GM21723 (cell line): ENCODE measurements at regions not wholly inside any gene's neighbourhood (a gene's known extent, or its start where the extent isn't known, plus 50 kb on each side); places are given as distances from the start of the nearest gene placed in this dataset.

Source experiments
- ATAC-seq: cut with Tn5 transposase; IDR thresholded peaks from one replicate; pipeline ENCODE4 v1.9.1; 2021; ENCODE audit warnings: mild to moderate bottlenecking, moderate library complexity; ENCODE audit not compliant: unreplicated experiment

DNA sequence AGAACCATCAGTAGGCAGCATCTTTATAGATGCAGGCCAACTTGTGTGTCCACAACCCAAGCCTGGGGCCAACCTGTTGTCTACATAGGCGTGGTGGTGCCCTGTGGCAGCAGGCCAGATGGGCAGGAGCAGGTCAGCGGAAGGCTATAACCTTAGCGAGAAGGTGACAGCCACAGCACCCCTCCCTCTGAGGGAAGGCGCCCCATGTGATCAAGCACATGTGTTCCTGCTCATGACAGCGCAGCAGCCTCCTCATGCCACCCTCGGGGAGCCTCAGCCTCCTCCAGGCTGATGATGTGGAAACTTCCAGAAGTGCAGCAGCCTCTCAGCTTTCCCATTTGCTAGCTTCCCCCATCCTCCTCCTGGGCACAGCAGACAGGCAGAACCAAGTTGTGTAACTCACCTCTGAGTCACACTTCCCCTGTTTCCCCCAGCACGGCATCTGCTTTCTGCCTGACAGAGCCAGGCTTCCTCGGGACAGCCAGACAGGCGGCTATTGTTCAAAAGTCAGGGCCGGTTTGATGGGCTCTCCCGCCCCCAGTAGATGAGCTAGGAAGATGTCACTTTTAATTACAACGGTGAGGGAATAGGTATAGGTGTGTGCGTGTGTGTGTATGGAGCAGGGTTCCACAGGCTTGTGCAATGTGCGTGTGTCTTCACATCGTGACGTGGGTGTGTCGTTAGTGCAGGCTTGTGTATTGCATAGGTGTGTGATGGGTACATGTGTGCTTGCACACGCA is 312.0 kb upstream of the ZMIZ1 start:
- ATAC-seq: no peak

DNA sequence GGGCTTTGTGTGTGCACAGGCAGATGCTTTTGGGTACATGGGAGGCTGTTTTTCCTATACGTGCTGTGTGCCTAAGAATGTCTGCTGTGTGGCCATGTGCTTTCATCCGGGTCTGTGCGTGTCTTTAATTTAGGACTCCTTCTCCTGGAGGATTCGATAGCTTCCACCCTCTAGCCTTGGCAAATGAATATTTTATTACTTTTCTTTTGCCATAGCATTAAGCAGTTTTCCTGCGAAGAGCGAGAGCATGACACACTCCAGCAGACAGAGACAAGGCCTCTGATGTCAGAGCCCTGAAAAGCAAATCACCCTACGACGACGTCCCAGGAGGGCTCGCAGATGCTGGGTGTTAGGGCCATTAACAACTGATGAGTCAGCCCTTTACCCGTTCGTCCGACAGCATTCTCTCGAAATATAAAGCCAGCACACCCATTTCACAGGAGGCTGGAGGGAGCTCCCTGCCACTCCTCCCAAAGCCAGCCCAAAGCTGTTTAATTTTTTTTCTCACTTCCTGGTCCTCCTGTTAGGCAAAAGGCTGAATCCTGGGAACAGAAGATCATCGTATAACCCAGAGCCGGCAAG is 311.3 kb upstream of the ZMIZ1 start:
- ATAC-seq: no peak

- ATAC-seq: no peak
Measured at GRCh38 chr10:78758176-78758575, 310.6 kb upstream of the ZMIZ1 start.

DNA sequence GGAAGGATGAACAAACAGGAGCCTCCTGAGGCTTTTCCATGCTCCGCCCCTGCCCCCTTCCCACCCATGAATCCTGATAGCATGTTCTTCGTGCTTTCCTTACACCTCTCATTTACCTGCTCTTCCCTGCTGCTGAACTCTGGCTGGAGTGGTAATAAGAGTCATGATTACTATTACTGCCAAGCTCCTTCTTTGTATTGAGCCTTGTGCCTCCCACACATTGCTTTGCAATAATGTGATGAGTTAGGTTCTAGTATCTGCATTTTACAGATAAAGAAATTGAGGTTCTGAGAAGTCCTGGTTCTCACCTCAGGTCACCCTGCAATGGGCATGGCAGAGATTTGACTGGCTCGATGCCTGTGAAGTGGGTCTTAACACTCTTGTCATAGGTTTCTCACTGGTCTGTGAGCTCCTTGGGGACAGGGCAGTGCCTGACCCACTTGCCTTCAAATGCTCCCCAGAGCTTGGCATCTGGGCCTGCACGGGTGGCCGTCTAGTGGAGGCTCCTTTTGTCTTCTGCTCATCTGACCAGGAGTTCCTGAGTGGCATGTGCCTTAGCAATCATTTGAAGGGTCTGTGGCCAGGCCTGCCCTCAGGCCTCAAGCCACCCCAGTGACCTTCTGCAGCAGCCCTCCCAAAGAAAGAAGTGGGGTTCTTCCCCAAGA is 309.2 kb upstream of the ZMIZ1 start:
- ATAC-seq: no peak

DNA sequence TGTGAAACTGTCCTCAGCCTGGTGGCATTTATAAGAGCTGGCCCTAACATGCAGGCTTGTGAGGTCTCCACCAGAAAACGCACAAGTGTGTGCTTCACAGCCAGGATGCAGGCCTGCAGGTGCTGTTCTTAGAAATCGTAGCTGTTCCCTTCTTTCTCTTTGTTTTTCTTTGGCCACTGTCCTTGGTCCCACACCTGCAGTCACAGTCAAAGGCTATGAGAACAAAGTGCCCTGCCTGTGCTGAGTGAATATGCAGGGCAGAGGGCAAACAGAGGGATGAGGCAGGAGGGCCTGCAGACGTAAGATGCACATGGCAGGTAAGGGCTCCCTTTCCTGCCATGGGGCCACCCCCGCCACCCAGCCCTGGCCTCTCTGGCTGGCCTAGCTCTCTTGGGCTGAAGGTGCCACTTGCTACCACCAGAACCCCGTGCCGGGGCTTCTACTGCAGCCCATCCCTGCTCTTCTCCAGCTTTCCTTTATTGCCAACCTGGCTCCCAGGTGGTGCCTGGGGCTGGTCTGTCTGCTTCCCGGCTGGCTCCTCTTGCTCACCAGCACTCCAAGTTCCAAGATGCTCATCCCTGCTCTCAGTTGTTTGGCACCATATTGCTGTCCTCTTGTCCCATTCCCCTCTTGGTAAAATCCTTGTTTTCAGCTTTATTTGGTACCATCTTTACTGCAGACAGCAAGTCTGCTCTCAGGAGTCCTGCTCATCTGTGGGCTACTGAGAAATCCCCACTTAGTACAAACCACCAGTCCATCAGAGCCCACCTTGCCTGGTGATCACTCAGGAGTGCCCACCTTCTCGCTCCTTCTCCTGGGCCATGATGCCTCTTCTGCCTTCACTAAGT is 308.1 kb upstream of the ZMIZ1 start:
- no peak for ATAC-seq

DNA sequence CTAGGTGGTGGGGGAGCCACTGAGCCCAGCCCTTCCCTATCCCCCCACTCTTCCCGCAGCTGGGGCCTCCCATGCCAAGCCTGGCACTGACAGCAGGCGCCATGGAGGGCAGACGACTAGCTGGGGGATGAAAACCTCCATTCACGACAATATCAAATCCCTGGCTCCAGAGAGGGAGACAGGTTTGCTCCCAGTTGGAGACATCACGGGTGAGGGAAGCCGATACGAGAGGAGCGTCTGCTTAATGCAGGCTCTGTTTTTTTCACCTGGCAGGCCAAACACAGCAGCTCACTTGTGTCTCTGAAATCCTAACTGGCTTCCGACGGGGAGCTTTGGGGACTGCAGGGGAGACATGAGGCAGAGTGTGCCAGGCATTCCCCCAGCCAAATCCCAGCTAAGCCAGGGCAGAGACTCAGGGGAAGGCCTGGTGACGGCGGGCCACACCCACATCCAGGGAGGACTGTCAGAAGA is 307.4 kb upstream of the ZMIZ1 start:
- no peak for ATAC-seq

GRCh38 chr10:78762086-78762630 is 306.6 kb upstream of the ZMIZ1 start:
- ATAC-seq: no peak

DNA sequence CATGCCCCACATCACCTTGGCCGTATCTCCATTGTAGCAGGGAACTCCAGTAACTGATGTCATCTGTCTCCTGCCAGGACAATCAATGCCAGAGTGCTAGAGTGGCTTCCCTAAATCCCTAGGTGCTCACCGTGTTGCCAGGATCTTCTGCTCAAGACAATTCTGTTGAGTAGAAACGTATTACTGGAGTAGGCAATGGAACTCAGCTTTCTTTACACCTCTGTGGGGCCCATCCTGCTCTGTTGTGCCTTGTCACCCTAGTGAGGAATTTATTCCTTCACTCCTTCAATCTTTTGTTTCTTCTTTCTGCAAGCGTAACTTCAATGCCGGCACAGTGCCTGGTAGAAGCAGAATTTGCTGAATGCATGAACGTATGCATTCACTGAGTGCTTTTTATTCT is 305.5 kb upstream of the ZMIZ1 start:
- no peak for ATAC-seq

GRCh38 chr10:78763651-78764395 is 304.9 kb upstream of the ZMIZ1 start:
- ATAC-seq: peak; percentile 73

- ATAC-seq: no peak
Measured at GRCh38 chr10:78764436-78764835, 304.3 kb upstream of the ZMIZ1 start.

GRCh38 chr10:78764846-78765430 is 303.8 kb upstream of the ZMIZ1 start:
- no peak for ATAC-seq

GRCh38 chr10:78765726-78766335 is 302.9 kb upstream of the ZMIZ1 start:
- ATAC-seq: no peak

DNA sequence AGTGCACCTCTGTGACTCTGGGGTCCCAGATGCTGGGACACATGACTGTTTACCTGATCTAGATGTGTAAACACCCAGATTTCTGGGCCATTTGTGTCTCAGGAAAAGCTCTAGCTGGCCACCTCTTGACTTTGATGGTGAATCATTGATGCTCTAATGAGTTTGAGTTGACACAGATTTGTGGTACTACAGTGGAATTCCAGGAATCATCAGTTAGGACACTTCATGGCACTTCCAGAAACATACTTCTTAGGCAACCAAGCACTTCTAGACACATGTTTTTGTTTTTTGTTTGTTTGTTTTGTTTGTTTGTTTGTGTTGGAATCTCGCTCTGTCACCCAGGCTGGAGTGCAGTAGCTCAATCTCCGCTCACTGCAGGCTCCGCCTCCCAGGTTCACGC is 302.2 kb upstream of the ZMIZ1 start:
- ATAC-seq: no peak

DNA sequence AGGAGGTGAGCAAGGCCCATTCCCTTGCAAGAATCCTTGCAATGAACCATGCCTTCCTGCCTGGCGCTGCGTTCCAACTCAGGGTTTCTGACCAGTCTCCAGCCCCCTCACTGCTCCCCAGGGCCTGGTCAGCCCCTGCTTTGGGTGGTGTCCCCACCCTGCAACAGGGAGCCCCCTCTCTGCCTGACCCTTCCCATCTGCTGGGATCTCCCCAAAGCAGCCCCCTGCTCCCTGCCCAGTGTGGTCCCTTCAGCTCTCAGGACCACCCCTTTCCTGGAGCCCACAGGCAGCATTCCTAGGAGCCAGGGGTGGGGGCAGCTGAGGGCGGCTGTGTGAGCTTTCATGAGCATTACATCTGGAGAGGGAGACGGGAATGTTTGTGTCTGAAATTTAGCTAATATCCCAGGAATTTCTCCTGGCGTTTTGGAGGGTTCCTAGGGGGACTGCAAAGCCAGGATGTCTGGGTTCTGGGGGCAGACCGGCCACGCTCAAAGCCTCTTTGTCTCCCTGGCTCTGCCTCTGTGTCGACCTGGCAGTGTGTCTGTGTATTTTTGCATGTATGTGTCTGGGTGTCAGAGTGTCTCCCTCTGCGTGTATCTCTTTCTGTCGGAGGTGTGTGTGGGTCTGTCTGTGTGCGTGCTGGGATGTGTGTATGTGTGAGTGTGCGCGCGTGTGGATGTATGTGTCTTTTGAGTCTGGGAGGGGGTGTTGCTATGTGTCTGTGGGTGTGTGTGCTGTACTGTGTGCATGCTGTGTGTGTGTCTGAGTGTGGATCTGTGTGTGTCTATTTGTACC is 300.5 kb upstream of the ZMIZ1 start:
- ATAC-seq: no peak

DNA sequence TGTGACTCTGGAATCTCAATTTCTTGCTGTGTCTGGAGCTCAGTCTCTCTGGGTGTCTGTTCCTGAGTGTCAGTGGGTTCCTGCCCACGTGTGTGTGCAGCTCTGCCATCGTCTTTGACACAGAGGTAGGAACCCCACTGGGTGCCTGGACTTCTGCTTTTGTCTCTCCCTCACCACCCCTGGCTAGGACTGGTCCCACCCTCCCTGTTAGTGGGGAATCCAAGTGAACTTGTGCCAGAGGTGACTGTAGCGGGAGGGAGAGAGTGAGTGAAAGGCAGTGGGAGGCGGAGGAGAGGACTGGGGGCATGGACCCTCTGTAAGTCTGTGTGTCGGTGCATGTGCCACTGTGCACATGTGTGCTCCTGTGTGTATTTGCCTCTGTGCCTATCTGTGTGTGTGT is 299.9 kb upstream of the ZMIZ1 start:
- no peak for ATAC-seq

DNA sequence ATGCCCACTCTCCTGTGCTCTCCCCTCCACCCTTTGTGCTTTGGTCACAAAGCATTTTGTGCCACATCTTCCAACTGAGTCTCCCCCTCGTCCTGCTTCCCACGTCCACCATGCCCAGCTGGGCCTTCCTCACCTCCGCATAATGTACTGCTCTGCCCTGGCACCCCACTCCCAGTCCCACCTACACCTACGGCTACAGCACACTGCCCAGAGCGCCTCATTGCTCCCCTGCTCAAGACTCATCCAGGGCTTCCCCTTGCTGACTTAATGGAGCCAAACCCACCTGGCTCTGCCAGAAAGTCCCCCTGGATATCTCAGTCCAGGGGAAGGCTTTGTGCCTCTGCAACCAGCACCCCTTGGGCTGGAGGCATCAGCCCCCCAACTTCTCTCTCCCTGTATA is 299.2 kb upstream of the ZMIZ1 start:
- no peak for ATAC-seq

DNA sequence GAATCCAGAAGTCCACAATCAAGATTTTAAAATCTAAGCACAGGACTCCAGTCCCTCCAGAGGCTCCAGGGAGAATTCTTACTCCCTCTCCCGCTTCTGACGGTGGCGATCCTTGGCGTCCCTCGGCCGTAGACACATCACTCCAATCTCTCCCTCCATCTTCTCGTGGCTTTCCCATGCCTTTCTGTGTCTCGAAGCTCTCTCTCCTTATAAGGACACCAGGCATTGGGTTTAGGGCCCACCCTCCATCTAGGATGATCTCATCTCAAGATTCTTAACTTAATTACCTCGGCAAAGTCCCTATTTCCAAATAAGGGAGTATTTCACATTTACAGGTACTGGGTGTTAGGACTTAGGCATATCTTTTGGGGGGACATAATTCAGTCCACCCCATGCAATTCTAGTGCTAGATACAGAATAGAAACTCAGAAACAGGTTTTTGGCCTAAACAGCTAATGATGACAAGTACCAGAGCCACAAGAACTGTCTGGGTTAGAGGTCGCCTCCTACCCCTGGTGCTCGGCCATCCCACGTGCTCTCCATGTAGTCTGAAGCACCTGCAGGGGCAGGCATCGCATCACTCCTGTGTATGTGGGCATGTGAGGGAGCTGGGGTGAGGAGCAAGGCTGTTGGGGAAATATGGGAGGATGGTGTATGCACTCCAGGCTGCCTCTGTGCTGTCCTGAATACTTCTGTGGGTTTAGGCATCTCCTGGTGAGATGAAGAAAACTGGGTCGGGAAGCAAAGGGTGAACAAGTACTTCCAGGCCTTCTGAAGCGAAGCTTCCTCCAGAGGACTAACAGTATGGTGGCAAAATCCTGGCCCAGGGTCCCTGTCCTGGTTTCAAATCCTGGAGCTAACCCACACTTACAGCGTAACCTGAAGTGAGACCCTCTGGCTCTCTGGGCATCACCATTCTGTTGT is 298.3 kb upstream of the ZMIZ1 start:
- no peak for ATAC-seq

DNA sequence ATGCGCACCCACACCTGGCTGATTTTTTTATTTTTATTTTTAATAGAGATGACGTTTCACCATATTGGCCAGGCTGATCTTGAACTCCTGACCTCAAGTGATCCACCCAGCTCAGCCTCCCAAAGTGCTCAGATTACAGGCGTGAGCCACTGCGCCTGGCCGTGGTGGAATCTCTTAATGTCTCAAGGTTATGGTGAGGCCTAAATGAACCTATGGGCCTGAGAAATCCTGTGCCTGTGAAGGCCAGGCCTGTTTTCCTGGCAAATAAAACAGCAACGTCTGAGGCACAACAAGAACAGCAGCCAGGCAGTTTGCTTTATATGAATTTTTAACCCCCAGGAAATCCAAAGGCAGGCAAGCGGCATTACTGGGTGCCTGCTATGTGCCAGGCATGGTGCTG is 297.5 kb upstream of the ZMIZ1 start:
- ATAC-seq: no peak
